OCI-LY1 (cell line): ENCODE measurements at regions not wholly inside any gene's neighbourhood (a gene's known extent, or its start where the extent isn't known, plus 50 kb on each side); places are given as distances from the start of the nearest gene placed in this dataset.

ENCODE experiments used
- H2AFZ ChIP-seq: fragments of 200-600 bp; sonication (generic), shearing (Covaris generic); 2 replicates; pipeline ENCODE4 v1.6.0; 2014; ENCODE audit warnings: antibody characterized with exemption, mild to moderate bottlenecking, low read length
- H3F3A ChIP-seq: fragments of 200-600 bp; sonication (generic), shearing (Covaris generic); 2 replicates; pipeline ENCODE4 v1.6.0; 2014; ENCODE audit warnings: mild to moderate bottlenecking, antibody characterized with exemption, low read length, moderate library complexity; ENCODE audit not compliant: insufficient read depth
- H3K27ac ChIP-seq: fragments of 200-600 bp; sonication (generic); 2 replicates; pipeline ENCODE4 v1.5.1; 2014; ENCODE audit warnings: low read length, mixed run types, mild to moderate bottlenecking, low read depth; ENCODE audit not compliant: poor library complexity, severe bottlenecking
- H3K27me3 ChIP-seq: fragments of 200-600 bp; sonication (generic); 2 replicates; pipeline ENCODE4 v1.6.0; 2014; ENCODE audit warnings: antibody characterized with exemption, mild to moderate bottlenecking, low read length, moderate library complexity; ENCODE audit not compliant: insufficient read depth
- H3K36me3 ChIP-seq: fragments of 200-600 bp; sonication (generic); 2 replicates; pipeline ENCODE4 v1.6.1; 2014; ENCODE audit warnings: mild to moderate bottlenecking, antibody characterized with exemption, low read length, moderate library complexity, mixed read lengths; ENCODE audit not compliant: insufficient read depth
- H3K4me1 ChIP-seq: fragments of 200-600 bp; sonication (generic); 2 replicates; pipeline ENCODE4 v1.5.1; 2014; ENCODE audit warnings: mild to moderate bottlenecking, low read length, moderate library complexity; ENCODE audit not compliant: insufficient read depth, severe bottlenecking
- H3K4me2 ChIP-seq: fragments of 200-600 bp; sonication (generic), shearing (Covaris generic); 2 replicates; pipeline ENCODE4 v1.6.1; 2014; ENCODE audit warnings: low read length
- H3K4me3 ChIP-seq: fragments of 200-600 bp; sonication (generic); 2 replicates; pipeline ENCODE4 v1.5.1; 2014; ENCODE audit warnings: low read length, low read depth, mild to moderate bottlenecking, mixed read lengths; ENCODE audit not compliant: poor library complexity, severe bottlenecking
- H3K79me2 ChIP-seq: fragments of 200-600 bp; shearing (Covaris generic); 2 replicates; pipeline ENCODE4 v1.6.1; 2016; ENCODE audit warnings: mixed run types, low read length, mixed read lengths; ENCODE audit not compliant: insufficient read depth
- H3K9ac ChIP-seq: fragments of 200-600 bp; sonication (generic), shearing (Covaris generic); 2 replicates; pipeline ENCODE4 v1.6.1; 2014; ENCODE audit warnings: mild to moderate bottlenecking, low read length, mixed read lengths
- H3K9me2 ChIP-seq: fragments of 200-600 bp; sonication (generic), shearing (Covaris generic); 2 replicates; pipeline ENCODE4 v1.6.1; 2014; ENCODE audit warnings: low read depth, mild to moderate bottlenecking, low read length, mixed read lengths
- H3K9me3 ChIP-seq: fragments of 200-600 bp; shearing (Covaris generic); 2 replicates; pipeline ENCODE4 v1.6.1; 2014; ENCODE audit warnings: low read length, mixed read lengths
- H4K20me1 ChIP-seq: fragments of 200-600 bp; sonication (generic), shearing (Covaris generic); 2 replicates; pipeline ENCODE4 v1.6.0; 2016; ENCODE audit warnings: mild to moderate bottlenecking, low read length; ENCODE audit not compliant: insufficient read depth
- CTCF ChIP-seq: fragments of 200-600 bp; sonication (generic), shearing (Covaris generic); IDR thresholded peaks from 2 replicates; pipeline ENCODE4 v1.5.1; 2017; ENCODE audit warnings: mild to moderate bottlenecking, antibody characterized with exemption, low read length, moderate library complexity, mixed read lengths
- EZH2 ChIP-seq: fragments of 200-600 bp; sonication (generic), shearing (Covaris generic); IDR thresholded peaks from 2 replicates; pipeline ENCODE4 v1.8.0; 2017; ENCODE audit warnings: borderline replicate concordance, mixed run types, mild to moderate bottlenecking, antibody characterized with exemption, low read length, moderate library complexity, mixed read lengths

- Histone ChIP-seq H3K9ac (no peak overlapping the region), H2AFZ (no peak overlapping the region), H3K9me2 (no peaks in the 10 kb centered on the region), H4K20me1 (no peaks in the 10 kb centered on the region), H3K27me3 (no peaks in the 10 kb centered on the region), H3K4me3 (no peak overlapping the region), H3F3A (no peaks in the 10 kb centered on the region), H3K27ac (no peak overlapping the region), H3K9me3 (no peaks in the 10 kb centered on the region), H3K4me2 (no peak overlapping the region), H3K79me2 (no peaks in the 10 kb centered on the region), H3K4me1 (no peaks in the 10 kb centered on the region), H3K36me3 (no peaks in the 10 kb centered on the region)
- TF ChIP-seq CTCF (no peak), EZH2 (no peak)
Observed at GRCh38 chr2:14140009-14140550, 492.4 kb upstream of the LRATD1 start.

- Histone ChIP-seq H3F3A (no peaks in the 10 kb centered on the region), H3K27me3 (no peaks in the 10 kb centered on the region), H3K9me3 (no peaks in the 10 kb centered on the region), H4K20me1 (no peaks in the 10 kb centered on the region), H3K4me3 (no peak overlapping the region), H3K9me2 (no peaks in the 10 kb centered on the region), H3K79me2 (no peaks in the 10 kb centered on the region), H3K4me2 (no peak overlapping the region), H2AFZ (no peak overlapping the region), H3K9ac (no peak overlapping the region), H3K36me3 (no peaks in the 10 kb centered on the region), H3K27ac (no peak overlapping the region), H3K4me1 (no peaks in the 10 kb centered on the region)
- no peak for TF ChIP-seq CTCF
- no peak for TF ChIP-seq EZH2
Observed at GRCh38 chr2:14143435-14143834, 489.1 kb upstream of the LRATD1 start.

- H3K9me3 ChIP-seq: no peaks in the 10 kb centered on the region
- no peaks in the 10 kb centered on the region for H3K9me2 ChIP-seq
- no peak overlapping the region for H2AFZ ChIP-seq
- H3K27ac ChIP-seq: no peak overlapping the region
- no peaks in the 10 kb centered on the region for H3K27me3 ChIP-seq
- H3K4me3 ChIP-seq: no peak overlapping the region
- H3K4me1 ChIP-seq: no peaks in the 10 kb centered on the region
- no peaks in the 10 kb centered on the region for H3K79me2 ChIP-seq
- no peak overlapping the region for H3K4me2 ChIP-seq
- no peaks in the 10 kb centered on the region for H4K20me1 ChIP-seq
- no peak for TF ChIP-seq CTCF
- no peak for TF ChIP-seq EZH2
- H3F3A ChIP-seq: no peaks in the 10 kb centered on the region
- no peaks in the 10 kb centered on the region for H3K36me3 ChIP-seq
- no peak overlapping the region for H3K9ac ChIP-seq
Observed at GRCh38 chr2:14148216-14148615, 484.3 kb upstream of the LRATD1 start.
